M059J (cell line): ENCODE measurements at regions not wholly inside any gene's neighbourhood (a gene's known extent, or its start where the extent isn't known, plus 50 kb on each side); places are given as distances from the start of the nearest gene placed in this dataset.
"Not testable (repeated sequence)": the region's sequence is repeated elsewhere in the genome, so short reads cannot be mapped to it uniquely, and the experiment has no call there.

Experiments
- DNase-seq: peaks from one replicate; pipeline ENCODE4 v3.0.0-alpha.2; 2012; ENCODE audit warnings: low read depth

- no peak for DNase-seq
These were observed 256.2 kb downstream of the TAFA4 start for GRCh38 chr3:68676136-68676535.

GRCh38 chr3:68667346-68667745, 265.0 kb downstream of the TAFA4 start:
- no peak for DNase-seq

- DNase-seq = no peak
These were observed 265.8 kb downstream of the TAFA4 start for GRCh38 chr3:68666429-68667136.

GRCh38 chr3:68664276-68664675, 268.1 kb downstream of the TAFA4 start:
- DNase-seq = no peak

GRCh38 chr3:68662176-68662575, 270.2 kb downstream of the TAFA4 start:
- no peak for DNase-seq

GRCh38 chr3:68650657-68651056, 281.7 kb downstream of the TAFA4 start:
- DNase-seq = not testable (repeated sequence)

GRCh38 chr3:68648494-68648893, 283.9 kb downstream of the TAFA4 start:
- no peak for DNase-seq

GRCh38 chr3:68631850-68632545, 300.3 kb downstream of the TAFA4 start:
- no peak for DNase-seq

GRCh38 chr3:68620211-68620610, 312.1 kb downstream of the TAFA4 start:
- no peak for DNase-seq

- no peak for DNase-seq
These were observed 318.3 kb downstream of the TAFA4 start for GRCh38 chr3:68614087-68614486.

- DNase-seq = no peak
These were observed 361.0 kb downstream of the TAFA4 start for GRCh38 chr3:68571321-68571720.

GRCh38 chr3:68560728-68561127, 371.6 kb downstream of the TAFA4 start:
- DNase-seq = no peak

- no peak for DNase-seq
These were observed 396.6 kb downstream of the TAFA4 start for GRCh38 chr3:68535782-68536181.

GRCh38 chr3:68523330-68523729, 409.0 kb downstream of the TAFA4 start:
- no peak for DNase-seq

GRCh38 chr3:68515237-68515636, 417.1 kb downstream of the TAFA4 start:
- no peak for DNase-seq

- no peak for DNase-seq
These were observed 428.1 kb downstream of the TAFA4 start for GRCh38 chr3:68504201-68504600.

GRCh38 chr3:68485845-68486244, 446.5 kb downstream of the TAFA4 start:
- DNase-seq = not testable (repeated sequence)

- DNase-seq = no peak
These were observed 447.3 kb downstream of the TAFA4 start for GRCh38 chr3:68485051-68485450.

- DNase-seq = no peak
These were observed 448.7 kb downstream of the TAFA4 start for GRCh38 chr3:68483601-68484000.

GRCh38 chr3:68483041-68483440, 449.3 kb downstream of the TAFA4 start:
- no peak for DNase-seq

- no peak for DNase-seq
These were observed 449.8 kb downstream of the TAFA4 start for GRCh38 chr3:68482565-68482964.

- DNase-seq = no peak
These were observed 452.6 kb downstream of the TAFA4 start for GRCh38 chr3:68479779-68480178.

GRCh38 chr3:68468695-68469375, 463.5 kb downstream of the TAFA4 start:
- no peak for DNase-seq
